BJ (cell line): ENCODE measurements at regions not wholly inside any gene's neighbourhood (a gene's known extent, or its start where the extent isn't known, plus 50 kb on each side); places are given as distances from the start of the nearest gene placed in this dataset.

Source experiments
- CTCF ChIA-PET: fragments of 350-600 bp; formaldehyde crosslinking; extraction: SDS; loops from one replicate; lab custom pipeline; 2021; ENCODE audit warnings: antibody characterized with exemption, inconsistent platforms; lab: Yijun Ruan, JAX
- POLR2A ChIA-PET: fragments of 300-600 bp; sonication (Branson Sonifier 250); formaldehyde crosslinking; extraction: SDS; loops from one replicate; lab custom pipeline; 2021; ENCODE audit warnings: antibody characterized with exemption; lab: Charles Lee
- DNase-seq: peaks from one replicate; pipeline ENCODE4 v3.0.0-alpha.2; 2011; ENCODE audit warnings: low read depth
- H3K27me3 ChIP-seq: 2 replicates; pipeline ENCODE4 v1.6.0; 2011; ENCODE audit warnings: low read length; ENCODE audit not compliant: control insufficient read depth, insufficient read depth
- H3K36me3 ChIP-seq: 2 replicates; pipeline ENCODE4 v1.5.1; 2011; ENCODE audit warnings: low read length; ENCODE audit not compliant: control insufficient read depth, insufficient read depth
- H3K4me3 ChIP-seq: 2 replicates; pipeline ENCODE4 v1.5.1; 2011; ENCODE audit warnings: low read depth, mild to moderate bottlenecking, control low read depth, low read length
- TF ChIP-seq, protein P1 (sequence below): IDR thresholded peaks from 2 replicates; pipeline ENCODE4 v1.5.1; 2011; ENCODE audit warnings: low read depth, mild to moderate bottlenecking, control low read depth, inconsistent platforms, low read length, moderate library complexity; ENCODE audit not compliant: insufficient read depth

DNA sequence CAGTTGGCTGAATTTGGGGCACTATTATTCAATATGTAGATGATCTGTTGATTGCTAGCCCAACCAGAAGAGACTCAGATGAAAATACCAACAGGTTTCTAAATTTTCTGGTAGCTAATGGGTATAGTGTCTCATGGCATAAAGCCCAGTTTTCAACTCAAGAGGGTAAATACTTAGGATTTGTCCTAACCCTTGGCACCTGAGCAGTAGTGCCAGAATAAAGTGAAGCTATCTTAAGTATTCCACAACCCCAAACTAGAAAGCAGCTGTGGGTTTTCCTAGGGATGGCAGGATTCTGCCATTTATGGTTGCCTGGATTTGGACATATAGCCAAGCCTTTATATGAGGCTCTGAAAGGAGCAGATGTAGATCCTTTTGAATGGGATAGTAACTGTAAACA, 119.0 kb downstream of the AGTR2 start:
- no peak for DNase-seq
- H3K36me3 ChIP-seq: no peaks in the 10 kb centered on the region
- H3K4me3 ChIP-seq: no peak overlapping the region
- CTCF ChIA-PET: no interaction called here
- POLR2A ChIA-PET: no interaction called here
- TF ChIP-seq, protein P1, sequence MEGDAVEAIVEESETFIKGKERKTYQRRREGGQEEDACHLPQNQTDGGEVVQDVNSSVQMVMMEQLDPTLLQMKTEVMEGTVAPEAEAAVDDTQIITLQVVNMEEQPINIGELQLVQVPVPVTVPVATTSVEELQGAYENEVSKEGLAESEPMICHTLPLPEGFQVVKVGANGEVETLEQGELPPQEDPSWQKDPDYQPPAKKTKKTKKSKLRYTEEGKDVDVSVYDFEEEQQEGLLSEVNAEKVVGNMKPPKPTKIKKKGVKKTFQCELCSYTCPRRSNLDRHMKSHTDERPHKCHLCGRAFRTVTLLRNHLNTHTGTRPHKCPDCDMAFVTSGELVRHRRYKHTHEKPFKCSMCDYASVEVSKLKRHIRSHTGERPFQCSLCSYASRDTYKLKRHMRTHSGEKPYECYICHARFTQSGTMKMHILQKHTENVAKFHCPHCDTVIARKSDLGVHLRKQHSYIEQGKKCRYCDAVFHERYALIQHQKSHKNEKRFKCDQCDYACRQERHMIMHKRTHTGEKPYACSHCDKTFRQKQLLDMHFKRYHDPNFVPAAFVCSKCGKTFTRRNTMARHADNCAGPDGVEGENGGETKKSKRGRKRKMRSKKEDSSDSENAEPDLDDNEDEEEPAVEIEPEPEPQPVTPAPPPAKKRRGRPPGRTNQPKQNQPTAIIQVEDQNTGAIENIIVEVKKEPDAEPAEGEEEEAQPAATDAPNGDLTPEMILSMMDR: no peak
- no peaks in the 10 kb centered on the region for H3K27me3 ChIP-seq

DNA sequence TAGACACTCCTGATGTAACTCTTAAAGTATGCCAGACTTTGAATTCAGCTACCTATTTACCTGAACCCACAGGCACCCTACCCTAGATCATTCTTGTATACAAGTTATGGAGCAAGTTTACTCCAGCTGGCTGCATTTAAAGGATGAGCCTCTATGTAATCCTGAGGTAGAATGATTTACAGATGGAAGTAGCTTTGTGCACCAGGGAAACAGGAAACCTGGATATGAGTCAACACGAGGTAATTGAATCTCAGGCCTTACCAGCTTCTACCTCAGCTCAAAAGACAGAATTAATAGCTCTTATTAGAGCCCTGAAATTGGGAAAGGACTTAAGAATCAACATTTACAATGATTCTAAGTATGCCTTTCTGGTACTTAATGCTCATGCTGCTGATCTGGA, 119.8 kb downstream of the AGTR2 start:
- H3K36me3 ChIP-seq: no peaks in the 10 kb centered on the region
- H3K4me3 ChIP-seq: no peak overlapping the region
- ChIA-PET CTCF (no interaction called here), POLR2A (no interaction called here)
- TF ChIP-seq, protein P1: no peak
- H3K27me3 ChIP-seq: no peaks in the 10 kb centered on the region
- no peak for DNase-seq

DNA sequence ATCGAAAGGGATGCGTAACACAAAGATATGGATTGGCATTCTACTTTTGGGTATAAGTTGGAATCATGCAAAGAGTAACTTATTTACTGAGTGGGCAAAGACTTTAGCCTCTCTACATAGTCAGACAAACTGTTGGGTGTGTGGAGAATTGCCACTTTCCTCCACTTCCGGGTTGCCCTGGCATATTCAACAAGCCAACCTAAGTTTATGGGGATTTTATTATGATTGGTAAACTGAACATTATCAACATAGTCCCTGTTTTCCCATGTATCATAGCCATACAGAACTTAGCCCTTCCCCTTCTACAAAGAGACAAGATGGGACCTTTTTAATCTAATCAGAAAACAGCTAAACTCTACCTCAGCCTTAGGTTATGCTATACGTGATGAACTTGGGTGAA, 121.6 kb downstream of the AGTR2 start:
- no peak for DNase-seq
- H3K36me3 ChIP-seq: no peaks in the 10 kb centered on the region

DNA sequence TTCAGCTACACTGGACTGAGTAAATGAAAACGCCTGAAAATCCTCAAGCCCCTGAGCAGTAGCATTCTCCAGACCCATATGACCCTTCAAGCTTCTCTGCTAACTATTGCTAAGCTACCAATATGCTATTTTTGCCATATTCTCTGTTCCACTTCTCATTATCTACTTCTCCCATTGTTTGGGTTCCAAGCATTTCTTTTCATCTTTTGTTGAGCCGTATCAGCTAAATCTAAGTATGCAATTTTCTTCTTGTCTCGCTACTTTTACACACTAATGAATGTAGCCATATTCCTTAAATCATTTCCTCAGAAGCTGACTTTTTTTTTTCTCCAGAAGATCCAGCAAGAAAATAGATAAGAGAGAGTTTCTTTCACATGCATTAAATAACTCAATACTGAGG, 128.4 kb downstream of the AGTR2 start:
- POLR2A ChIA-PET: no interaction called here
- no peaks in the 10 kb centered on the region for H3K36me3 ChIP-seq

More for the DNA sequence above, 121.6 kb downstream of the AGTR2 start:
- ChIA-PET CTCF (no interaction called here), POLR2A (no interaction called here)
- H3K27me3 ChIP-seq: no peaks in the 10 kb centered on the region
- H3K4me3 ChIP-seq: no peak overlapping the region
- TF ChIP-seq, protein P1: no peak

DNA sequence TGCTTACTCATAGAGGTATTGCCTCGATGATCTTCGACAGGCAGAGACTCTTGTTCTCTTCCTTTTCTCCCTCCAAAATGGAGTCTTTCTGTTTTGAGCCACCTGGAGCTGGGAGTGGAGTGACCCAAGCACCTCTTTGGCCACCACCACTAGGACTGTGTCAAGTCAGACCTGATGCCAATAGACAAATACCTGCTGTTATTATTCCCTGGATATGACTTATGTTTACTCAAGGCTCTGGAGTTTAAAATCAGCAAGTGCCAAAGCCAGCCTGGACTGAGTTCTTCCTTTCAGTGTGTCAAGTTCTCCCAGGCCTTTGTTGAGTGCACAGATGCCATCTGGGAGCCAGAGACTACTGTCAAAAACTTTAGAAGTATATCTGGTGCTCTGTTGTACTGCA, 130.2 kb upstream of the SLC6A14 start:
- no peaks in the 10 kb centered on the region for H3K36me3 ChIP-seq
- CTCF ChIA-PET: no interaction called here
- TF ChIP-seq, protein P1: no peak
- H3K27me3 ChIP-seq: no peaks in the 10 kb centered on the region
- DNase-seq: no peak
- H3K4me3 ChIP-seq: no peak overlapping the region
- POLR2A ChIA-PET: no interaction called here

More for the DNA sequence above, 128.4 kb downstream of the AGTR2 start:
- CTCF ChIA-PET: no interaction called here
- DNase-seq: no peak
- Histone ChIP-seq H3K4me3 (no peak overlapping the region), H3K27me3 (no peaks in the 10 kb centered on the region)
- TF ChIP-seq, protein P1: no peak
